HG03060 (cell line): ENCODE measurements at regions not wholly inside any gene's neighbourhood (a gene's known extent, or its start where the extent isn't known, plus 50 kb on each side); places are given as distances from the start of the nearest gene placed in this dataset.

Source experiments
- ATAC-seq: cut with Tn5 transposase; IDR thresholded peaks from one replicate; pipeline ENCODE4 v1.9.1; 2021; ENCODE audit warnings: low read depth, moderate number of reproducible peaks; ENCODE audit not compliant: unreplicated experiment

- no peak for ATAC-seq
These were observed 556.4 kb upstream of the AMELY start for GRCh38 chrY:7467796-7468520.

- ATAC-seq = no peak
These were observed 553.7 kb upstream of the AMELY start for GRCh38 chrY:7465185-7465621.

GRCh38 chrY:7464742-7465141 lies 553.2 kb upstream of the AMELY start:
- ATAC-seq = no peak

- ATAC-seq = no peak
These were observed 552.2 kb upstream of the AMELY start for GRCh38 chrY:7463711-7464110.

GRCh38 chrY:7463196-7463595 lies 551.6 kb upstream of the AMELY start:
- no peak for ATAC-seq

GRCh38 chrY:7462657-7463056 lies 551.1 kb upstream of the AMELY start:
- no peak for ATAC-seq

- ATAC-seq = no peak
These were observed 550.4 kb upstream of the AMELY start for GRCh38 chrY:7461873-7462525.

GRCh38 chrY:7459802-7460201 lies 548.2 kb upstream of the AMELY start:
- ATAC-seq = no peak

- ATAC-seq = no peak
These were observed 546.9 kb upstream of the AMELY start for GRCh38 chrY:7458301-7459078.

- no peak for ATAC-seq
These were observed 545.9 kb upstream of the AMELY start for GRCh38 chrY:7457286-7458015.

GRCh38 chrY:7455626-7456025 lies 544.1 kb upstream of the AMELY start:
- no peak for ATAC-seq

GRCh38 chrY:7453336-7453735 lies 541.8 kb upstream of the AMELY start:
- ATAC-seq = peak; percentile 82

- ATAC-seq = no peak
These were observed 540.7 kb upstream of the AMELY start for GRCh38 chrY:7452246-7452645.

GRCh38 chrY:7449860-7450259 lies 538.3 kb upstream of the AMELY start:
- ATAC-seq = no peak

- ATAC-seq = no peak
These were observed 537.1 kb upstream of the AMELY start for GRCh38 chrY:7448687-7449086.

GRCh38 chrY:7447881-7448516 lies 536.4 kb upstream of the AMELY start:
- ATAC-seq = no peak

- ATAC-seq = no peak
These were observed 532.6 kb upstream of the AMELY start for GRCh38 chrY:7444141-7444540.

- no peak for ATAC-seq
These were observed 529.4 kb upstream of the AMELY start for GRCh38 chrY:7440796-7441530.

- ATAC-seq = no peak
These were observed 525.5 kb upstream of the AMELY start for GRCh38 chrY:7437086-7437485.
